Amniotic epithelial cell (primary cell): ENCODE measurements at regions not wholly inside any gene's neighbourhood (a gene's known extent, or its start where the extent isn't known, plus 50 kb on each side); places are given as distances from the start of the nearest gene placed in this dataset.
"Not testable (repeated sequence)": the region's sequence is repeated elsewhere in the genome, so short reads cannot be mapped to it uniquely, and the experiment has no call there.

ENCODE experiments used
- DNase-seq: peaks from one replicate; pipeline ENCODE4 v3.0.0-alpha.2; 2010; ENCODE audit warnings: low read depth

DNA sequence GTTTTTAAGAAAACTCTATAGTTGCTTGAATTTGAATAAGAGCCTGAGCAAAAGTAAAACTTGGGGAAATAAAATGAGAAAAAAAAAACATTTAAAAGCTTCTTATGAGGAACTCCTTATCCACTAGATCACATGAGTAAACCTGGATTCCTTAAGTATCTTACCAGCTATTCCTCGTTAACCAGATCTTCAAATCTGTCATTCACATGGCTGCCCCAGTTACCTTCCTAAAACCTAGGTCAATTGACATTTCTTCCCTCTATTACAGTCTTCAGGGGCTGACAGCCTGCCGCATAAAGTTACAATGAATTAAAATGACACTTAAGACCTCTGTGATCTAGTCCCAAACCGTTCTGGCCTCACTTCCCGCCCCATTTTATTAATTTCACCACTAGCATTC is 583.6 kb downstream of the NR2F2 start:
- DNase-seq = no peak

DNA sequence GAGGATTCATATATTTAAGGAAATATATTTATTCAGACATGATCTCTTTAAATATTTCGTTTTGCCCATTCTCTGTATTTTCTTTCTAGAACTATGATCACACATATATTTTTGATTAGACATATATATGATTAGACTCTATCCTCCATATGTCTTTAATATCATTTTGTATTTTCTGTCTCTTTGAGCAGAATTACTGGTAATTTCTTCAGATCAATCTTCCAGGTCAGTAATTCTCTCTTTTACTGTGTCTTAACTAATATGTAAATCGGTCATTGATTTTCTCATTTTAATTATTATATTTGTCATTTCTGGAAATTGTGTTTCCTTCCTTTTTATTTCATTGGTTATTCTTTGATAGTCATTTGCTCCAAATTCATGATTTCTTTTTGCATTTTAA is 586.2 kb downstream of the NR2F2 start:
- no peak for DNase-seq

DNA sequence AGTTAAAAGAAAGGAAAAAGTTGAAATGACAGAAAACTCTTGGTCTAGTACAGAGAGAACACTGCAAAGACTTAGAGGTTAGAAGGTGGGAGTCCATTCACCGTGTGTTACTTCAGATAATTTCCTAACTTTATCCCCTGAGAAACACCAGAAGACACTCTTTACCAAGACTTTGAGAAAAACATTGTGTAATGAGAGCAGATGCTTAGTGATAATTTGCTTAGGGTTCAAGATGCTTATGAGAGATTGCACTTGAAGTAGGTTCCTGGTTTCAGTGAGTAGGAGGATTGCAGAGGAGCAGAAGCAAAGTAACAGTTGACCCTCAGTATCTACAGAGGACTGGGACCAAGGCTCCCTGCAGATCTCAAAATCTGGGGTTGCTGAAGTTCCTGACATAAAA is 594.1 kb downstream of the NR2F2 start:
- DNase-seq = no peak

DNA sequence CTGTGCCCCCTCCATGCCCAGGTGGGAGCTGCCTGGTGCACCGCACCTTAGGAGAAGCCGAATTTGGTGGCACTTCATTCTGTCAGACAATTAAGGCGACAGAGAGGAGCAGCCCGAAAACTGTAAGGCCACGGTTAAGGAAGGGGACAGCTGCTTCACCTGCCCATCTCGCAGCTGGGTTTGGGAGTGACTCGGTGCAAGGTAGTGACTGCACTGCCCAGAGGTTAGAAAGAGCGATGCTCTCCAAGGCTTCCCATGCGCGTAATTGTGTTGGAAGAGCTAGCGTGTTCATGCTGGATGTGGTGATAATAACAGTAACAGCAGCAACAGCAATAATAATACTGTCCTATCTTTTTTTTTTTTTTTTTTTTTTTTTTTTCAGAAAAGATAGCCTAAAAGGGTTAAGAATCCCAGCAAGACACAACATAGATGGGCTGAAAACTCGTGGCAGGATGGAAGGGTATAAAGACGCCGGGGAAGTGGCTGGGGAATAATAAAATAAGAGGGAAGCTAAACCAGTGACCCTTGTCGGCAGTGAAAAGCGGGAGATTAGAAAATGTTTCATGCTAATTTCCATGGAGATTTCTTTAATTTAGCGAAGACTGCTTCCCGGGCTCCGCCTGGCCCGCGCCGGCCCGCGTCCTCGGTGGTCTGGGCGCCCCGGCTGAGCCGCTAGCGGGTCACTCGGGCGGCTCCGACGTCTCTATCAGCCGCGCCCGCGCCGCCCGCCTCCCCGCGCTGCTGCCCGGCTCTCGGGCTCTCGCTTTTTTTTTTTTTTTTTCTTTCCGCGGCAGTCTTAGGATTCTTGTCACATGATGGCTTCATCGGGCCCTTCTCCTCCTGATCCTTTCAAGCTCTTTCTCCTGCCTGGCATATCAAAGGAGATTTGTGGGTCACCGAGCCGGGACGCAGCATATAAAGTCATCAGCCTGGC is 617.1 kb downstream of the NR2F2 start:
- no peak for DNase-seq

DNA sequence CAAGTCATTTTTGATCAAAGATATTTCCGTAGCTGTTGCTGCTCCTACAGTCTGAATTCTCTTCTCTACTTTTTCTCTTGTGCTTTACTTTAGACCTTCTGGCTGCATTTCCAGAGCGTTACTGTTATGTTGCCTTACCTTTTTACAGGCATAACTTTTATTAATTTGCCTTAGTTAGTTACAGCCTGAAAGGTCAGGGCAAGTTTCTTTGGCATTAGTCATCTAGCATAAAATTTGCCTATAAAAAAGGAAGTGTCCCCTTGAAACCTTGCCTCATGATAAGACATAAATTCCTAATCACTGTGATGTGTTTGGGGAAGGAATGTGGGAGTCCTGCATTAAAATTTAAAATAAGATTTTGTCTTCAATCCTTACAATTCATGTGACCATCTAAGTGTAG is 618.5 kb downstream of the NR2F2 start:
- DNase-seq = no peak

DNA sequence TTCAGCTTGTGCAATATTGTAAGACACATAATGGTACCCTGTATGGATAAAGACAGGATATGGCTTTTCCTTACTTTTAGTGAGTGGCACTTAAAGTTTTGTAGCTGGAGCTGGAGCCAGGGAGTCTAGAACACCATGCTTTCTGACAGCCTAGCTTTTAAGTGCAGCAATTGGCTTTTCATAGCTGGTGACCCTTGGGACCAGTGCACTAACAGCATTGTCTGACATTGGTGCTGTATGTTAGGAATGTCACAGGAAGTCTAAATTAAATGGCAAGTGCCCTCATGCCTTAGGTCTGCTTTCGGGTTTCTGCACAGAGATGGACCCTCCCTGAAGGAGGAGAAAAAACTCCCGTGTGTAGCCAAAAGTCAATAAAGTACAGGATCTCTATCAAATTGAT is 628.2 kb downstream of the NR2F2 start:
- DNase-seq = no peak

DNA sequence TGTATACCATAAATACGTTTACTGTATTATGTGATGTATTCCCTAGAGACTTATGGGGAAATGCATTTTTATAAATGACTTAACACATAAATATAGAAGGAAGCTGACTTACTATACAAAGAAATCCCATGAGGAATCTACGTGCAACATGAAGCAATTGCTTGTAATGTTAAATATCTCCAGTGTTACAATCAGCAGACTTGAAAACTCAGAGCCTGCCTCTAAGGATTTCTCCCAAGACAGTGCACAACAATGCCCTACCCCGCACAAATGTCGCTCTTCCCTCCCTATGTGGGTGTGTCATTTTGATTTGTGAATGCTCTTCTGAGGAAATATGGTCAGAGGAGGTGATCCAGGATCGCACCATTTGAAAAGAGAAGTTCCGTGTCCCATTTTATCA is 629.0 kb downstream of the NR2F2 start:
- DNase-seq = no peak

DNA sequence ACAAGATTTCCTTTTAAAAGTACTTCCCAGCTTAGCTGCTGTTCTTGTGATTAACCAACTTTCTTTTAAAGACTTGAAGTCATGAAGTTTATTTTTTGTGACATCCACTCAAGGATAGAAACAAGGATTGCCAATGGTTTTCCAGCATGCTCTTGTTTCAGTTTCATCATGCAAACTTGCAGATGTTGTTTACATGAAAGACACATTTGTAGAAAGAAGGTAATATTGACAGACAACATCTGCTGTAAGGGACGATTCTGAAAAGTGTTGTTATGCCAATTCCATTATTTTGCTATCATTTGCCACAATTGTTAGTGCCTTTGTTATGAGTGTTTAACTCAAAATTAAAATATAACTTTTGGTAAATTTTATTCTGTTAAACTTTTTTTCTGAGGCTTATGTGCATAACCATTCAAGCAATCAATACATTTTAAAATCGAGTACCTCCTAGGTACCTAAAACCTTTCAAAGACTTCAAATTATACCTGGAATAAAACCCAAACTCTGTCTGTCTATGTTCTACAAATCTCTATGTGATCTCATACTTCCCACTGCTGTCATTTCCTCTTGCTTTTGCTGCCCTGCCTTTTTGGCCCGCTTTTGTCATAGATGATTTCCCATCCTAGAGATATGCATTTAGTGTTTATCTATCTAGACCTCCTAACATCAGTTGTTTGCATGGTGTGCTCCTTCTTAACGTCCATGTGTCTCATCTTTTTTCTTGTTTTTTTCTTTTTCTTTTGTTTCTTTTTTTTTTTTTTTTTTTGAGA is 630.4 kb downstream of the NR2F2 start:
- no peak for DNase-seq

DNA sequence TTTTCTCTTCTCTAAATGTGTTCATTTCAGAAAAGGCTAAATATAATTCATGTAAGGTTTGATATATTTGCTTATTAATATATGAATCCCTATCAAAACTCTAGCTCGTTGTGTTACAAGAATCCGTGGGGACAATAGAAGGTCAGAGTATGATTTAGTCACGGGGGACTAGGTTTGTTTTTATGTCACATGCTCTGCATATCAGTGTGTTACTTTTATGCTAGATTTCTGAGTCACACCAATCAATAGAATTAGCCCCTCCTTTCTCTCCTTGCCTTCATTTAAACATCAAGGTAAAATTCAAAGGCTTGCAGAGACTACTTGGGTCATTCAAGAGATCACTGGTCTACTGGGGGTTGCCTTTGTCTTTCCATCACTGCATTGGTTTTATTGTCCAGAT is 636.1 kb downstream of the NR2F2 start:
- no peak for DNase-seq

DNA sequence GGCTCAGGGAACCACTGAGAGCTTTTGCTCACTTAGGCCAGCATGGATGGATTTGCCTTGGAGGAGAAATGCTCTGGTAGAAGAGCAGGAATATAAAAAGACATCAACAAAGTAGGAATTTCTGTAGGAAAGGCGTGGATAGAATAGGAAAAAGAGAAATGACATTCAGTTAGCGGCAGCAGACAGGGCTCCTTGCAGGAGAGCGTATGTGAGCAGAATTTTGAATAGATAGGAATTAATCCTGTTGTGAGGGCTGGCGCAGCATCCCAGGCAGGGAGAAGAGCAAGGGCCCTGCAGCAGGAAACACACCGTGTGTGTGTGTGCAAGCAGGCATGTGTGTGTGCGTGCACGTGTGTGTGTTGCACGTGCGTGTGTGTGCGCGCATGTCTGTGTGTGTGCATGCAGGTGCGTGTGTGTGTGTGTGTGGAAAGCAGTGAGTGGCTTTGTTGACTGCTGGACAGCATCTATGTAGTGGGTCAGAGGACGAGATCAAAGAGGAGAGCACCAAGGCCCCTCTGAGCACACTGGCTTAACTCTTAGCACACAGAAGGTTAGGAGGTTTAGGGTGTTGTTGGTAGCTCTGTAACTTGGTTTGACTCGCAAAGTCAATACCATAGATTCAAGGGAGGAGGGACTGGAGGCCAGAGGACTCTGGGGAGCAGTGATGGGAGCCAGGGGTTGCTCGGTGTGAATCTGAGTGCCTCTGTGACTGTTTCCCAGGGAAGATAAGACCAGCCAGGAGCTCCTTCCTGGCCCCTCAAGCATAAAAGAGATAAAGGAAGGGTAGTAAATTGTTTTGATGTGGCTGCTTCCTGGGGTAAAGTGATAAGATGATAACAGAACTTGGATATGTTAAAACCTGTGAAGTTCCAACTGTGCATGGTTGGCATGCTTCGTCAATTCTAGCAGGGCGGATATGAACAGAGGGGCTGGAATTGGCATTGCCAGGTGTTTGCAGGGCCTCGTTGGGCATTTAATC is 639.5 kb downstream of the NR2F2 start:
- no peak for DNase-seq

DNA sequence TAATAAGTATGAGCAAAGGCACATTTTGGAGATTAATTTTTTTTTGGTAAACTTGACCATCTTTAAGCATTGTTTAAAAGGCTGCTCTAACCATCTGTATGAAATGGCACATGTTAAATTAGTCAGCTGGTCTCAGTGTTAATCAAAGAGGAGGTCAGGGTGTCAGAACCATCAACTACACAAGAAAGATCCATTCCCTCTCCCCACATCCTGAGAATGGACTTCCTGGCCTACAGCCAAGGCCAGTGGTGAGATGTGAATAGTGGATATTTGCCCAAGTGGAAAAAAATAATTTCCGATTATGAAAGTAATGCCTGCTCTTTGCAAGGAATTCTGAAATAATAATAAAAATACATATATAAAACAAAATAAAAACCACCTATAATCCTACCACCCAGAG is 641.7 kb downstream of the NR2F2 start:
- DNase-seq = no peak

DNA sequence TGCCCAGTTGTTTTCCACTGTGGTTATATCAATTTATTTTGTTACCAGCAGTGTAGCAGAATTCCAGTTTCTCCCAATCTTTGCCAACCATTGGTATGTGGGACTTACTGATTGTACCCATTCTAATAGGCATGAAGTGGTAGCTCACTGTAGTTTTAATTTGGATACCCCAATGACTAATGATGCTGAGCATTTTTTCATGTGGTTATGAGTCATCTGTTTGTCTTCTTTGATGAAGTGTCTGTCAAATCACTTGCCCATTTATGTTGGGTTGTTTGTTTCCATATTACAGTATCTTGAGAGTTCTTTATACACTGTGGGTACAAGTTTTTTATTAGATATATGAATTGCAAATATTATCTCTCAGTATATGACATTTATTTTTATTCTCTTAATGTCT is 644.3 kb downstream of the NR2F2 start:
- no peak for DNase-seq

DNA sequence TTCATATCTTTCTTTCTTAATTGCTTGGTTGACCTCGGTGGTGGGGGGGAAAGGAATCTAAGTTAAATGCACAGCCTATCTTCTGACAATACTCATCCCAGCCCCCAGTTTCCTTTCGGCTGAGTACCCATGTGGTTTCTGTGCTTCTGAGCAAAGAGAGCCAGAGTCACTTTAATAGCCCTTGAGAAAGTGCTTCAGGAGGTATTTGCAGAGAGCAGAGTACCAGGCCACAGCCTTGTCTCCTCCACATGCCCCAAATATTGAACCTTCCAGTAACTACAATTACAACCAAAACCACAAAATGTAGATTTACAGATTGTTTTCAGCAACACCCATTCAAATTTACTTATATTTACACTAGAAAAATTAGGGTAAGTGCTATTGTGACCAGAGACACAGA is 647.4 kb downstream of the NR2F2 start:
- DNase-seq = no peak

DNA sequence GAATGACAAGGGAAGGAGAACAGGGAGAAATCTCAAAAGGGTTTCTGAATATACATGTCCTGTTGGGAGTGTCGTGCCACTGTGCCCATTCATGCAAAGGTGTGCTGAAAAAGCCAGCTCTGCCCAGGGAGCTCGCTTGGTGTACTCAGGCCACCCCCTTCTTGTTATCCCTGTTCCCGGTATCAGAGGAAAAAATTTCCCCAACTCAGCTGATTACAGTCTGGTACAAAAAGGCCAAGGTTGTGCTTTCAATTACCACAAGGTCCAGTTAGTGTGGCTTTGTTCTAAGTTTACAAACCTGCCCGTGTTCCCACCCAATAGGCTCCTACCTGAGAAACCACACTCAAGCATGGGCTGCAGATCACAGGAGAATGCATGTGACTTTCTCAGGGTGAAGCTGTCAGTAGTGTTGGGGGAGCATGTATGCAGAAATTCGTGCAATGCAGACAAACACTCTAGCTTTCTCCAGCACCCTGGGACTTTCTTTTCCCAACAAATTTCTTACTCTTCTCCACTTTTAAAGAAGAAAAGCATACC is 648.5 kb downstream of the NR2F2 start:
- no peak for DNase-seq

DNA sequence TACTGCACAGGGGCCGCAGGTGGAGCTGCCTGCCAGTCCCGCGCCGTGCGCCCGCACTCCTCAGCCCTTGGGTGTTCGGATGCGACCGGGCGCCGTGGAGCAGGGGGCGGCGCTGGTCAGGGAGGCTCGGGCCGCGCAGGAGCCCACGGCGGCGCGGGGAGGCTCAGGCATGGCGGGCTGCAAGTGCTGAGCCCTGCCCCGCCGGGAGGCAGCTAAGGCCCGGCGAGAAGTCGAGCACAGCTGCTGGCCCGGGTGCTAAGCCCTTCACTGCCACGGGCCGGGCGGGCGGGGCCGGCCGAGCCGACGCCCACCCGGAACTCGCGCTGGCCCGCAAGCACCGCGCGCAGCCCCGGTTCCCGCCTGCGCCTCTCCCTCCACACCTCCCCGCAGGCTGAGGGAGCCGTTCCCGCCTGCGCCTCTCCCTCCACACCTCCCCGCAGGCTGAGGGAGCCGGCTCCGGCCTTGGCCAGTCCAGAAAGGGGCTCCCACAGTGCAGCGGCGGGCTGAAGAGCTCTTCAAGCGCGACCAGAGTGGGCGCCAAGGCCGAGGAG is 653.7 kb downstream of the NR2F2 start:
- DNase-seq = not testable (repeated sequence)

DNA sequence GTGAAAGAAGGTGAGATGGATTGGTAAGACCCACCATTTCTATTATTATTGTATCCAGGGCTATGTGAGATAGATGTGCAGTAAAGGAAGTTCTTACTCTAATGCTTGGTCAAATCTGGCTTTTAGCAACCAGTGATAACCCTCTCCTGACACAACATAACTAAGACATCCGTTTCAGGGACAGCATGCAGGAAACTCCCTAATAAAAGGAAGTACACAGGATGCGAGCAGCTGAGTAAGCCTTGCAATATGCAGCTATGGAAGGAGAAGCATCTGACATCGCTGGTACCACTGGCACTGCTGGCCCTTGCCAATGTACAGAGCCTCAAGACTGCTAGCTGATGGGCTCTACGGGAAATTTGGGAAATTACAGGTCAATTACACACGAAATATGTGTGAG is 662.3 kb downstream of the NR2F2 start:
- DNase-seq = no peak

DNA sequence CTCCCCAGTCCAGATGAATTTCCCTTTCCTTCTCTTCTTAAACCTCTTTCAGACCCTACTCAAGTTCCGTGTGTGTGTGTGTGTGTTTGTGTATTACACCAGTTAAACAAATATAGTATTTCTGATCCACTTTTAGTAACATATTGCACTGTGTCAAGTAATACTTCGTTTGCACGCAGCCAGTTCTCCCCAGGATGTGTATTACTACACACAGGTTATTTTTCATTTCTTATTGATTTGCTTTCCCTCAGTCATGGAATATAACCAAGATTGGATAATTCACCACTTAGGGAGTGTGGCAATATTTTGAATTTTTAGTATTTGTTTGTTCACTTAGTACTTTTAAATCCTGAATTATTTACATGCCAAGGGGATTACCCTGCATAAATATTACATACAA is 667.0 kb downstream of the NR2F2 start:
- no peak for DNase-seq

DNA sequence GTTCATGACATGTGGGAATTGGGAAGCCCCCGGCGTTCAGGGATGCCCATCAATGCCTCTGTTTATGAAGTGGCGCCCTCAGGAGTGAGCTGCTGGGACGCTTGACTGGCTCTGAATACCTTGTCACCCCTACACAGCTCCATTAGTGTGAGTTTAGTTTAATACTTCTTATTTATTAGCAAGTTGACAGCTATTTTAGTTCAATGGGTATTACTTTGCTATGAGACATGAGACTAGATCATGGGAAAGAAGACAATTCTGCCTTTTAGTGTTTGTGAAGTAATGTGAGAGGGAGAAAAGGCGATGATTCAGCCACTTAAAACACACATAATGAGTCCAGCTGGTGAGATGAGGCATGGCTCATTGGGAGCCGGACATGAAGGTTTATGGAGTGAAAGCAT is 678.5 kb downstream of the NR2F2 start:
- DNase-seq = no peak

DNA sequence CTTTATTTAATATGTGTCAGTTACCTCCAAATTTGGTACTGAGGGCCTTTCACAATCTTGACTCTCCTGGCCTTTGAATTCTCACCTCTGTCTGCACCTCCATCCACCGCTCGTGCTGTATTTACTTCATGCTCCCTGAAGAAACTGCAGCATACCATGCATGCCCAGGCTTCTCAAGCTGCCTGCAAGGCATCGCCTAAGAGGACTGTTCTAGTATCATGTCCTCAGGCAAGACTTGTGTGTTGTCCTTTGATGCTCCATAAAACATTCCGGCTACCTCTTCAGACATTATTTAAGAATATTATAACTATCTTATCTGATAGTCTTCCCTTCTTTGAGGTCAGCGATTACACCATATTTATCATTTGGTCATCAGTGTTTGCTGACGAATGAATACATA is 682.5 kb downstream of the NR2F2 start:
- DNase-seq = no peak

DNA sequence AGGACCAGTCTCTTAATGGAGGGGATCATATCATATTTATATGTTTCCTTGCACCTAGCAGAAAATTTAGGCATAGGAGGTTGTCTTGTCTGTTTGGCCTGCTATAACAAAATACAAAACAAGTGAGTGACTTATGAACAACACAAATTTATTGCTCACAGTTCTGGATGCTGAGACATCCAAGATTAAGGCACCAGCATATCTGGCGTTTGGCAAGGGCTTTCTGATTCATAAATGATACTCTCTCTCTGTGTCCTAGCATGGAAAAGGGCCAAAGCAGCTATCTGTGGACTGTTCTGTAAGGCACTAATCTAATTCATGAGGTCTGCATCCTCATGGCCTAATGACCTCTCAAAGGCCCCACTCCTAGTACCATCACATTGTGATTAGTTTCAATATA is 683.0 kb downstream of the NR2F2 start:
- DNase-seq = no peak

DNA sequence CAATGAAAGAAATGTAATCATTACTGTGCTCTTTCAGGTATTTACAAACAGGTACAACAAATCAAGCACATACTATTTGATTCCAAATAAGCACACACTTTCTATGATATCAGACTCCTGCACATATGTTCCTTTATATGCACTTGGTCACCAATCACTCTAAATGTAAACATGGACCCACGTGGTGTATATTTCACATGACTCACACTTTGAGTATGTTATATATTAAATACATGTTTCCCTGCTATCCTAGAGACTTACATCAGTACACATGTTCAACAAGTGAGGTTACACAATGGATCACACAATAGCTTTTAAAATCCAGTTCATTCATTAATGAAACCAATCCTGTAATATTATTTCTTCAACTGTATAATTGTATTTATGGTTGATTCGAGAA is 683.5 kb downstream of the NR2F2 start:
- no peak for DNase-seq

DNA sequence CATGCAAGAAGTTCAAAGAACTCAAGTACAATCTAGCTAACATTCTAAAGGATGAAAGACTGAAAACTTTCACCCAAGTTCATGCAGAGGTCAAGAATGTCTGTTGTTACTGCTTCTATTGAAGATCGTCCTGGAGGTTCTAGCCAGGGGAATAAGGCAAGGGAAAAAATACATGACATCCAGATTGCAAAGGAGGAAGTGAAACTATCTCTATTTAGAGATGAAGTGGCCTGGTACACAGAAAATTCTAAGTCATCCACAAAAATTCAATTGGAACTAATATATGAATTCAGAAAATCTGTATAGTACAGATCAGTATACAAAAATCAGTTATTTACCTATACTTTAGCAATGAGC is 693.0 kb downstream of the NR2F2 start:
- DNase-seq = no peak
